ENCODE measurements at regions not wholly inside any gene's neighbourhood (a gene's known extent, or its start where the extent isn't known, plus 50 kb on each side); places are given as distances from the start of the nearest gene placed in this dataset.

DNA sequence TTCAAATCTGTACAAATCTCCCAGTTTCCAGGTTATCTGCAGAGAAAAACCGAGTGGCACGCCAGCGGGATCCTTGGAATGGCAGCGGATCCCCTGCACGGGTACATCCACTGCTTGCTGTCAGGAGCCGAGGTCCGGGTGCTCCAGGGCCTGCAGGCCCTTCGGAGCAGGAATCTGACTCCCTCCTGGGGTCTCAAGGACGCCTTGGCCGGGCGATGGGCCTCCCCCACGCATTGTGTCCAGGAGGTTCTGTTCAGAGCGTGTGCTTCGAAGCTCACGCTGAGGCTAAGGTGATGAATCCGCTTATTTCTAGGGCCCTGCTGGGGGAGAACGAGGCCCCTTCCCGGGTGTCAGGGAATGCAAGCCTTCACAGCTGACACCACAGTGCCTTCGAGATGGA lies 148.9 kb downstream of the SOX1 start (continued):
- TF ChIP-seq CHD7 (IDR thresholded peaks at IDR 0.05; ENCODE audit: insufficient replicate concordance, low read length) = no peak
